ENCODE measurements at regions not wholly inside any gene's neighbourhood (a gene's known extent, or its start where the extent isn't known, plus 50 kb on each side); places are given as distances from the start of the nearest gene placed in this dataset.

DNA sequence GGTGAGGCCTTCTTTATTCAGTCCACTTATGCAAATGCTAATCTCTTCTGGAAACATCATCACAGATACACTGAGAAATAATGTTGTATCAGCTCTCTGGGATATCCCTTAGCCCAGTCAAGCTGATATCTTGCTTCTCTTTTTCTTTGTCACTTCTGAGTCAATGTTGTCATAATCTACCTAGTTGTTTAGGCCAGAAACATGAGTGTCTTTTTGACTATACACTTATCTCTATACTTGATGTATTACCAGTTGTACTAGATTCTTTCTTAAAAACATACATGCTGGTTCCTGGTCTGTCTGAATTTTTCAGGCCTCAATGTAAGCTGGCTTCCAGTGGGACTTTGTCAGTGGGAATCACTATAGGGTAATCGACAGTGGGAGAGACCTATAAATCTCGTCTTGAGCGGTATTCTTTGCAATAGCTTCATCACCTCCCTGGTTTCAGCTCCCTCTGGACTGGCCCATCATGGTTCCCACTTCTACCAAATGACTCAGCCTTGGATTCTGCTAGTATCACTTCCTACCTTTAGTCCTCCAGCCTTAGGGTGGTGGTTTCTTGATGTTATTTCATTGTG lies 135.2 kb upstream of the CYYR1 start:
- Histone ChIP-seq H3K9me3 (no peaks in the 10 kb centered on the region), H3K36me3 (no peaks in the 10 kb centered on the region), H3K27me3 (no peaks in the 10 kb centered on the region), H3K4me3 (no peak overlapping the region), H3K27ac (no peak overlapping the region), H3K4me1 (no peaks in the 10 kb centered on the region)
- TF ChIP-seq POLR2AphosphoS5 (IDR thresholded peaks at IDR 0.05): no peak
- no peak for TF ChIP-seq POLR2A (IDR thresholded peaks at IDR 0.05)
- TF ChIP-seq, protein P1, sequence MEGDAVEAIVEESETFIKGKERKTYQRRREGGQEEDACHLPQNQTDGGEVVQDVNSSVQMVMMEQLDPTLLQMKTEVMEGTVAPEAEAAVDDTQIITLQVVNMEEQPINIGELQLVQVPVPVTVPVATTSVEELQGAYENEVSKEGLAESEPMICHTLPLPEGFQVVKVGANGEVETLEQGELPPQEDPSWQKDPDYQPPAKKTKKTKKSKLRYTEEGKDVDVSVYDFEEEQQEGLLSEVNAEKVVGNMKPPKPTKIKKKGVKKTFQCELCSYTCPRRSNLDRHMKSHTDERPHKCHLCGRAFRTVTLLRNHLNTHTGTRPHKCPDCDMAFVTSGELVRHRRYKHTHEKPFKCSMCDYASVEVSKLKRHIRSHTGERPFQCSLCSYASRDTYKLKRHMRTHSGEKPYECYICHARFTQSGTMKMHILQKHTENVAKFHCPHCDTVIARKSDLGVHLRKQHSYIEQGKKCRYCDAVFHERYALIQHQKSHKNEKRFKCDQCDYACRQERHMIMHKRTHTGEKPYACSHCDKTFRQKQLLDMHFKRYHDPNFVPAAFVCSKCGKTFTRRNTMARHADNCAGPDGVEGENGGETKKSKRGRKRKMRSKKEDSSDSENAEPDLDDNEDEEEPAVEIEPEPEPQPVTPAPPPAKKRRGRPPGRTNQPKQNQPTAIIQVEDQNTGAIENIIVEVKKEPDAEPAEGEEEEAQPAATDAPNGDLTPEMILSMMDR (IDR thresholded peaks at IDR 0.05): no peak
- no peak for DNase-seq (ENCODE audit: low spot score in 2 of 2)
- intact Hi-C loops (cut with DNase I; ENCODE audit: low total_unique reads): no loop called here

DNA sequence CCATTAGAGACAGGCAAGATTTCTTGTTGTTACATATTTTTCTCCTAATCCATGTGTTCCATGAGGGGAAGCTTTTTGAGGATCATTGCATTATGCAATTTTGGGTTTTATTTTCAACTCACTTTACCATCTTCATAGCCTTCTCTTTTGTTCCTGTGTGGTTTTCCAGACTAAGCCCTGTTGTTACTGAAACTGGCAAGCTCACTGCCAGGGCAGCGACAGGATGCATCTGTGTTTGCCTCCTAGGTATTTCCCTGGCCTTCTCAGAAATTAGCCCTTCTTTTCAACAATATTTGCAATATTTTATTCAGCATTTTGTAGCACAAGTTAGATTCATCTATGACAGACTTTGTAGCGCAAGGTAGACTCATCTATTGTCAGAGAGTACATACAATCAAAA lies 134.2 kb upstream of the CYYR1 start:
- Histone ChIP-seq H3K4me1 (no peaks in the 10 kb centered on the region), H3K27me3 (no peaks in the 10 kb centered on the region), H3K4me3 (no peak overlapping the region), H3K36me3 (no peaks in the 10 kb centered on the region), H3K9me3 (no peaks in the 10 kb centered on the region), H3K27ac (no peak overlapping the region)
- intact Hi-C loops (cut with DNase I; ENCODE audit: low total_unique reads): no loop called here
- no peak for DNase-seq (ENCODE audit: low spot score in 2 of 2)
- no peak for TF ChIP-seq POLR2A (IDR thresholded peaks at IDR 0.05)
- TF ChIP-seq POLR2AphosphoS5 (IDR thresholded peaks at IDR 0.05): no peak
- TF ChIP-seq, protein P1 (IDR thresholded peaks at IDR 0.05): no peak

DNA sequence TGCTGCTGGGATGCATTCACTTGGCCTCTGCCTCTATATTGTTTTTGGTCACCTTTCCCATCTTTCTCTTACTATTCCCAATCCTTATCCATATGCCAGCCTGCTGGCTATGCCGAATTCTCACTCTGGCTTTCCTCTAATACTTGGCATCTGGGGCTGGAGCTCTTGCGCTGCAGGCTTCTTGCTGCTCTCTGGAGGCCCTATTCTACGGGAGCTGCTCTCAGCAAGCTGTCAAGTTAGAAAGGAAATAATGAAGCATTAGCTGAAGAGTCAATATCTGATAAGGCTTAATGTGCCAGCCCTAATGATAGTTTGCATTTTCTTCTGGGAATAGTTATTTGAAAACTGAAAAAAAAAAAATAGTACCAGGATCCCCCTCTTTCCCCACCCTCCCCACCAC lies 125.3 kb upstream of the CYYR1 start:
- TF ChIP-seq POLR2A (IDR thresholded peaks at IDR 0.05): no peak
- TF ChIP-seq POLR2AphosphoS5 (IDR thresholded peaks at IDR 0.05): no peak
- TF ChIP-seq, protein P1 (IDR thresholded peaks at IDR 0.05): no peak
- Histone ChIP-seq H3K27me3 (no peaks in the 10 kb centered on the region), H3K9me3 (no peaks in the 10 kb centered on the region), H3K4me1 (no peaks in the 10 kb centered on the region), H3K36me3 (no peaks in the 10 kb centered on the region), H3K4me3 (no peak overlapping the region), H3K27ac (no peak overlapping the region)
- no peak for DNase-seq (ENCODE audit: low spot score in 2 of 2)
- intact Hi-C loops (cut with DNase I; ENCODE audit: low total_unique reads): no loop called here

DNA sequence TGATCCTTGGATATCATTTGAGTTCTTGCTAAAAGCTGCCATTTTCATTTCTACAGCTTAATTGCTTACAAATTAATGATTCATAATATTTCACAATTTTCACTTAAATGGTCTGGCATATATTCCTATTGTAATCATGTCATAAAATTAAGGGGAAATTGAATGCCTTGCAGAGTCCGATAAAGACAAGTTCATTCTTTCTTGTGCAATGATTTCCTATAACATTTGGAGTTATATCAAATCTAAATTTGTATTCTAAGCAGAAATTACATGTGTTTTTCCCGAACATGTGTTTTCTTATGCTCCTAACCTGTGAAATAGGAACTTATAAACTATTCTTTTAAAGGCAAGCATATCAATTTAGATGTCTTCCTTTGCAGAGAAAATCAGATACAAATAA lies 118.3 kb upstream of the CYYR1 start:
- no peak for DNase-seq (ENCODE audit: low spot score in 2 of 2)
- Histone ChIP-seq H3K9me3 (peaks cover 7 to 11% of the 10 kb centered on the region in 2 donors), H3K27me3 (no peaks in the 10 kb centered on the region), H3K4me3 (no peak overlapping the region), H3K27ac (no peak overlapping the region), H3K36me3 (no peaks in the 10 kb centered on the region), H3K4me1 (no peaks in the 10 kb centered on the region)
- TF ChIP-seq POLR2A (IDR thresholded peaks at IDR 0.05): no peak
- TF ChIP-seq, protein P1 (IDR thresholded peaks at IDR 0.05): no peak
- TF ChIP-seq POLR2AphosphoS5 (IDR thresholded peaks at IDR 0.05): no peak
- intact Hi-C loops (cut with DNase I; ENCODE audit: low total_unique reads): no loop called here

DNA sequence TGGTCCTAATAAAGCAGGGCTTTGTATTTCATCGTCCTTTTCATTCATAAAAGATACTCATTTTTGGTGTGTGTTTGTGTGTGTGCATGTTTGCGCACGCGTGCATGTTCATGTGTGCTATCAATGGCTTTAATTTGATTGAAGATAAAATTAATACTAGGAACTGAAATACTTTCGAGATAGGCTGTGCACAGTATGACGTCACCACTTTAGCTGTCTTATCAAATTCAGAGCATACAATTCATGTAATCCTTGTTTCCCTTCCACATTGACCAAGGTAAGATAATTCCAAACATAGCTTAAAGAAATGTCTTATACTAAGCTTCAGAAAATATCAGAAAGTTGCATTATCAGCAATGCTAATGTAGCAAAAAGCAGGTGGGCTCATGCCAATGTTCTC lies 113.6 kb upstream of the CYYR1 start:
- Histone ChIP-seq H3K27ac (no peak overlapping the region), H3K4me1 (no peaks in the 10 kb centered on the region), H3K4me3 (no peak overlapping the region), H3K36me3 (no peaks in the 10 kb centered on the region), H3K27me3 (no peaks in the 10 kb centered on the region), H3K9me3 (peaks cover 7 to 11% of the 10 kb centered on the region in 2 donors)
- intact Hi-C loops (cut with DNase I; ENCODE audit: low total_unique reads): no loop called here
- TF ChIP-seq POLR2AphosphoS5 (IDR thresholded peaks at IDR 0.05): no peak
- TF ChIP-seq, protein P1 (IDR thresholded peaks at IDR 0.05): no peak
- no peak for TF ChIP-seq POLR2A (IDR thresholded peaks at IDR 0.05)
- DNase-seq (ENCODE audit: low spot score in 2 of 2): no peak
